Right lung (tissue), 2 donors: ENCODE measurements at regions not wholly inside any gene's neighbourhood (a gene's known extent, or its start where the extent isn't known, plus 50 kb on each side); places are given as distances from the start of the nearest gene placed in this dataset.

Experiments
- DNase-seq, 2 donors: peaks; one replicate each; pipeline ENCODE4 v3.0.0-alpha.2; 2013

DNA sequence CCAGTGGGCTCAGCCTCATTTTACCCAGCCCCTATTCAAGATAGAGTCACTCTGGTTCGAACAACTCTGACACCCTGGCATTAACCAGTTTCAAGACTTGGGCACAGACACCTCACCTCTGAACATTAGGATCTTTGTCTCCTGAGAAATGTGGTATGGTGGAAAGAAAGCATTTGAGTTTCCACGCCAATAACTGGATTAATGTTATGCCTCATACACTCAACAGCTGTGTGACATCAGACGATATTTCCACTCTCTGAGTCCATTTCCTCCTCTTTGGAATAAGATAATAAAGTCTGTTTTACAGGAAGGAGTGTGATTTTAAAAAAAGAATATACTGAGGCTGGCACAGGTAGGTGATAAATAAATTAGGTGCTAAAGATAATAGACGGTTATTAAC is 121.3 kb upstream of the CHL1 start:
- peak in 1 of 2 donors; percentile 31 for DNase-seq

- no peak for DNase-seq
These were observed 117.0 kb upstream of the CHL1 start for GRCh38 chr3:79542-79941.

GRCh38 chr3:82508-82907 is 114.1 kb upstream of the CHL1 start:
- no peak for DNase-seq

DNA sequence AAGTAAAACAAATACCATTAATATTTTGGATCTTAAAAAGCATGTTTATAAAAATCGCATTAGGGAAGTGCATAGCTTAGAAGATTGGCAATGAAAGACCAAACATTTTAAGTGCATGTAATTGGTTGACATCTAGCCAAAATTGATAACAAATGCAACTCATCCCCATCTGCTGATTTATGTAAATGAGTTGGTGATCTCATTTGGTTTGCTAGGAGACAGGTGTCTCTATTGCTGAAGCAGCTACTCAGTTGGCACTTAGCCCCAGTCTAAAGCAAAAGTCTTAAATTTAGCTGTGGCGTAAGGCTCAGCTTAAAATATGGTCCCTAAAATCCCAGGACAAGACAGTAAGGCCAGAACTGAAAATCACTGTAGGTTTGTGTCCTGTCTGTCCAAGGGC is 113.5 kb upstream of the CHL1 start:
- no peak for DNase-seq

- DNase-seq, result no peak
These were observed 111.4 kb upstream of the CHL1 start for GRCh38 chr3:85180-85579.

GRCh38 chr3:88267-88666 is 108.3 kb upstream of the CHL1 start:
- no peak for DNase-seq

DNA sequence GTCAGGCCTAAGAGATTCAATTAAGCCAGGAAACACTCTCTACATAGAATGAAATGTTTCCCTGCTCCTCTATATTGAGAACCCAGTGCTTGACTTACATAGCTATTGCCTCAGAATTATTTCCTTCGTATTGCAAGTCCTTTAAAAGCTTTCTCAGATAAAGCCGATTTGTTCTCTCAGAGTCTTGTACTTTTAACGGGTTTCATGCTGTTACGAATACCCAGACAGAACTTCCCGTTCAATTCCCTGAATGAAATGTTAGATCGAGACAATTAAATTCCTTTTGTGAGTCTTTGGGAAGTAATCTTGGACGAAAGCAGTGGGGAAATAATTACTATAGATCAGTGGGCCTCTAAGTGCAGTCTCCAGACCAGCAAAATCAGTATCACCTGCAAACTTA is 102.8 kb upstream of the CHL1 start:
- DNase-seq, result no peak

GRCh38 chr3:96259-96658 is 100.3 kb upstream of the CHL1 start:
- DNase-seq, result no peak

- DNase-seq, result no peak
These were observed 98.9 kb upstream of the CHL1 start for GRCh38 chr3:97417-98258.

DNA sequence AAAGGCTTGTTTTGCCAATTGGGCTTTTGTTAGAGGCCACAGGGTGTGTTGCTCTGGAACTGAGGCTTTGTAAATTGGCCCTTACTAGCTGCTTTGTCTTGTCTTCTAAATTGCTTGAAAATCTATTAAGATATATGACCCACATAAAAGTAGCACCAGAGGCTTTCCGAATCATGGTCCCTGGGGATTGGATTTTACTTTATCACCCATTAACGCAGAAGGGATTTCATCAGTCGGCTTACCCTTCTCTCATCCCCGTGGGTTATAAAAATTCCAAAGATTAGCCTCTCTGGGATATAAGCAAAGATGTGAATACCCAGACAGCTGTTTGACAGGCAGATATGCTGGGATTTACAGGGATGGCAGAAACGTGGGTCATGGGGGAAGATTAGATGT is 98.3 kb upstream of the CHL1 start:
- DNase-seq, result no peak

DNA sequence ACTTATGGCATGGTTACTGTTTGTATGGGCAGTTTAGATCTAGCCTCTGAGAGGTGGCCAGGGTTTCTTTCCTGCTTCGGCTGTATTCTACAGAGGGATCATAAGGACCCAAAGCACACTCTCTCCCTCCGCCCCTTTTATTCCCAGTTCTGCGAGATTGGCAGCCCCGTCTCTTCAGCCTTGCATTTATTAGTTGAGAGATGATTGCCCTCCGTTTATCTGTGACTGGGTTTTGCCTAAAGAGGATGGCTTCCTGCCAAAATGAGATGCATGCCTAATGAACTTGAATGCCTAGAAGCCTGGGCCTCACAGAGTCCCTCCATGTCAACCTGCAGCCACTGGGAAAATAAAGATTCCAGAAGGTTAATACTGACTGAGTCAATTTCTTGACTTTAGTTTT is 97.1 kb upstream of the CHL1 start:
- no peak for DNase-seq

GRCh38 chr3:102484-102883 is 94.1 kb upstream of the CHL1 start:
- no peak for DNase-seq

GRCh38 chr3:103991-104390 is 92.6 kb upstream of the CHL1 start:
- no peak for DNase-seq

- DNase-seq, result no peak
These were observed 91.0 kb upstream of the CHL1 start for GRCh38 chr3:105585-105984.

DNA sequence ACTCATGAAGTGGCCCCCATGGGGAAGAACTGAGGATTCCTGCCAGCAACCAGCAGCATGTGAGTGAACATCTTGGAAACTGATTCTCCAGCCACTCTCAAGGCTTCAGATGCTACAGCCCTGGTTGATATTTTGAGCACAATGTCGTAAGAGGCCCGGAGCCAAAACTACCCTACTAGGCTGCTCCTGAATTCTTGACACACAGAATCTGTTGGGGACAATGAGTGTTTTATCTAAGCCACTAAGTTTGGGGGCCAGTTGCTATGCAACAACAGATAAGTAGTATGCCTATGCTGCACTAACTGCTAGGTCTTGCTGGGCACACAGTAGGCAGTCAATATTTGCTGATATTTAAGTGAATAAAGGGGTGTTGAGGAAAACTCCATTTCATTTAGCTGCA is 89.9 kb upstream of the CHL1 start:
- no peak for DNase-seq

GRCh38 chr3:111143-112069 is 85.2 kb upstream of the CHL1 start:
- no peak for DNase-seq

GRCh38 chr3:112773-113172 is 83.8 kb upstream of the CHL1 start:
- no peak for DNase-seq

DNA sequence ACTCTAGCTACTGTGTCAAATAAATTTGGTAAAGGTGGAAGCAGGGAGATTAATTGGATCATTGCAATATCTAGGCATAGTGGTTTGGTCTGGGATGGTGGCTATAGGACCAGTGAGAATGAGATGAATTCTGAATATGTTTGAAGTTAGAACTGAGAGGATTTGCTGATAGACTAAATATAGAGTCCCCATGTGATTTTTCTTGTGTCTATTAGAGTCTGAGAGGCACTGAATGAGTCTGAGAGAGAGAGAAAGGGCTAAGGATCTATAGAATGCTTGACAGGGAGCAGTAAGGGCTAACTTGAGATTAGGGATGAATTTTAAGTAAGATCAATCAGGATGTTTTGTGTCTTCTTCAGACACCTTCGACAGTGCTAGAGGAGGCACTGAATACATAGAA is 77.9 kb upstream of the CHL1 start:
- DNase-seq, result no peak

DNA sequence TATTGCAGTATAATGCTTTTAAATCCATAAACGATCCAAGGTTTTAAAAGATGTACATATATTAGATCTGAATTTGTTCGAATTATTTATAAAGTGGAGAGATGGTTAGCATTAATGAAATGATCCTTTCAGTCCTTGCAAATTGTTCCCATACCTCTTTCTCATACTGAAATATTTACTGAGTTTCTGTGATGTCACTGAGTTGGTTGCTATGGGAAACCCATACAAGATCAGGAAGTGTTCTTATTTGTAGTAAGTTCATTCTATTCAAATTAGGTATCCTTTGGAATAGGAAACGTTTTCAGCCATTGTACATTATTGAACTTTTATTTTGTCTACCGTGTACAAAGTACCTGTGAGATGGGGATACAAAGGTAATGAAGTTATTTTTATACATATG is 73.2 kb upstream of the CHL1 start:
- DNase-seq, result no peak

- DNase-seq, result no peak
These were observed 71.9 kb upstream of the CHL1 start for GRCh38 chr3:124557-125179.

DNA sequence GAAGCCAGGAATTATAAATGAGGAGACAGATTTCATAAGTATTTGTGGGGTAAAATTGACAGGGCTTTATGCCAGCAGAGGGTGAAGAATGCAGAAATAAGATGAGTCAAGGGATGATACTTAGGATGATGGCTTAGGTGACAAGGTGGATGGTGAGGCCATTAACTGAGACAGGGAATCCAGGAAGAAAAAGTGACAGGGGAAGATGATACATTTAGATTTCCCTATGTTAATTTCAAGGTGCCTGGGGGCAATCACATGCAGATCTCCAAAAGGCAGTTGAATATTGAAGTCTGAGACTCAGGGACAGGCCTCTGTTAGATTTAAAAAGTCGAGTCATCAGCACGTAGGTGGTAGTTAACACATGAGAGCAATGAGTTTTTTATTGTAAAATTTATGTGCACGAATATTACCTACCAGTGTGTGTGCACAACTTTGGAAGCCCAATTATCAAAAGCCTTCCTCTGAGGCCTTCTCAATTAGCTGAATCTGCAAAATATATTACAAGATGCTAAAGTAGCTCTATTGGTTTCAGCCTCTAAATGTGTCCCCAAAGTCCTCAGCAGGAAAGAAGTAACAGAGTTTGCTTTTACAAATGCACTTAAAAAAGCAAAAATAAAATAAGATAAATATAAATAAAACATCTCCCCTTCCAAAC is 67.9 kb upstream of the CHL1 start:
- DNase-seq, result no peak
